GM18951 (cell line): ENCODE measurements at regions not wholly inside any gene's neighbourhood (a gene's known extent, or its start where the extent isn't known, plus 50 kb on each side); places are given as distances from the start of the nearest gene placed in this dataset.

Experiments
- POLR2A ChIP-seq: IDR thresholded peaks from 4 replicates; pipeline ENCODE4 v1.6.1; 2011; ENCODE audit warnings: mild to moderate bottlenecking; ENCODE audit not compliant: insufficient read length, insufficient read depth; ENCODE audit errors: extremely low read depth
- in situ Hi-C: fragments of 300-500 bp; cut with MboI; formaldehyde crosslinking; loops from one replicate; pipeline ENCODE4 v1.12.0; 2022; ENCODE audit warnings: low sequenced_read_pairs, mixed read lengths, inconsistent platforms; ENCODE audit not compliant: unreplicated experiment

- in situ Hi-C loops, result no loop called here
- no peak for TF ChIP-seq POLR2A
Measured at GRCh38 chr15:91528801-91529200, 324.7 kb upstream of the SLCO3A1 start.

DNA sequence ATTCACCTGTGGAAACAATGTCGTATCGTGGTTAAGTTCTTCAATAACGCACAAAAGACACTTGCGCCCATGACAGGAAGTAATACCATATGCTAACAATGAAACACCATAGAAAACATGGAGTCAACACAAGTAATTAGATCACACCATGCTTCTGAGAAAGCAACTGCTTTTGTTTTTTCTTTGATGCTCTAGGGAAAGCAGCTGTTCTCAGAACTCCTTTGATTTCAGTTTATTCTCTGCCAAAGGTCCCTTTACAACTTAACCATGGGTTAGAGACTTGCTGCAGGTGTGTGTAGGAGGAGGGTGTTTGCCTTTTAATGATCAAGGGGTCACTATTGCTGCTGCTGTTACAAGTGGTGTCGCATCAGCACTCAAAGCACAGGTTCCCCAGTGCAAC is 324.0 kb upstream of the SLCO3A1 start:
- in situ Hi-C loops, result no loop called here

DNA sequence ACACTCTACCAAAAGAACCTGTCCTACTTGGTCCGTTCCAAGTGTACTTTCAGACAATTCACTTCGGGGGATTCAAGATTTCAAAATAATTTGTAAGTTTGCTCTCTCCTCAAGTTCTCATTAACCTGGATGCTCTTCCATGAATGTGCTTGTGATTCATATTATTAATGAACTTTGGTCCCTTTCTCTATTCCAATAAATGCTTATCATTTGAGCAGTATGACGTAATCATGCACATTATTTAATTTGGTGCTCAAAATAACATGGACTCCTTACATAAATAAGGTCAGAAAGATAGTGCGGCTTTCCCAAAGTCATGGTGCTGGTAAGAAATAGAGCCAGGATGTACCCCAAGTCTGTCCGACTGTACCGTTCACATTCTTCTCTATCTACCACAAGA is 323.2 kb upstream of the SLCO3A1 start:
- TF ChIP-seq POLR2A, result no peak
- in situ Hi-C loops, result no loop called here

More for the DNA sequence above, 324.0 kb upstream of the SLCO3A1 start:
- no peak for TF ChIP-seq POLR2A

- no peak for TF ChIP-seq POLR2A
- in situ Hi-C loops, result no loop called here
Measured at GRCh38 chr15:91530956-91531582, 322.4 kb upstream of the SLCO3A1 start.

GRCh38 chr15:91534235-91534634 is 319.3 kb upstream of the SLCO3A1 start:
- TF ChIP-seq POLR2A, result no peak
- in situ Hi-C loops, result no loop called here

- in situ Hi-C loops, result no loop called here
- TF ChIP-seq POLR2A, result no peak
Measured at GRCh38 chr15:91534976-91535375, 318.5 kb upstream of the SLCO3A1 start.

GRCh38 chr15:91535856-91536500 is 317.5 kb upstream of the SLCO3A1 start:
- in situ Hi-C loops, result no loop called here
- no peak for TF ChIP-seq POLR2A

DNA sequence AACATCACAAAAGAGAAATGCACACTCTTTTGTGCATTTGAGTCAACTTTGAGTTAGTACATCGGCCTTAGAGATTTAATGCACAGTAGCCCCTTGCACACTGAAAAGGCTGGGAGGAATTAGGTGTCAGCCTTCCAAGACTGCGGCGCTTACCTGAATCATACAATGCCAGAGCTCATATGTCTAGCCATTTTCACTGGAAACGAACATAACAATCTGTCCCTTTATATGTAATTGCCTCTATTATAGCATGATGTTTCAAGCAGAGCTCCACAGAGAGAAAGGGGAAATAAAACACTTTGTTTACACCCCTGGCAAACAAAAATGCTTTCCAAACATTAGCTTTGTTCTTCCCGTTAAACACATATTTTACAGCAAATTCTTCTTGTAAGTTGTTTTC is 315.7 kb upstream of the SLCO3A1 start:
- in situ Hi-C loops, result no loop called here
- TF ChIP-seq POLR2A, result no peak

GRCh38 chr15:91538782-91539181 is 314.7 kb upstream of the SLCO3A1 start:
- no peak for TF ChIP-seq POLR2A
- in situ Hi-C loops, result no loop called here

DNA sequence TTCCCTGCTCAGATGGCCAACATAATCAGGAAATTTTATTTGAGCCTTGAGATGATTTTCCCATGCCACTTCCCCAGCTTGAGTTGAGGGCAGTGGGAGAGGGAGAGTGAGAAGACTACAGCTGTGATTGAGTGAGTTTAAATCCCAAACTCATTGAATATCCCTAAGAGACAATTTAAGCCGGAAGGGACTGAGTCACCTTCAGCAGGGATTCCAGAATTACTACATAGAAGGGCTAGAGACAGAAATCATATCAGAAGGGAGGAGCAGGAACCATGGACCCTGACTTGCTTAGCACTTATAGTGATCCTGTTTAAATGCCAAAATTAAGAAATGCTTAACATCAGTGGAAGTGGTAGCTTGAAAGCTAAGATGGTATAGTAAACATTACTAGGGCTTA is 312.2 kb upstream of the SLCO3A1 start:
- TF ChIP-seq POLR2A, result no peak
- in situ Hi-C loops, result no loop called here

DNA sequence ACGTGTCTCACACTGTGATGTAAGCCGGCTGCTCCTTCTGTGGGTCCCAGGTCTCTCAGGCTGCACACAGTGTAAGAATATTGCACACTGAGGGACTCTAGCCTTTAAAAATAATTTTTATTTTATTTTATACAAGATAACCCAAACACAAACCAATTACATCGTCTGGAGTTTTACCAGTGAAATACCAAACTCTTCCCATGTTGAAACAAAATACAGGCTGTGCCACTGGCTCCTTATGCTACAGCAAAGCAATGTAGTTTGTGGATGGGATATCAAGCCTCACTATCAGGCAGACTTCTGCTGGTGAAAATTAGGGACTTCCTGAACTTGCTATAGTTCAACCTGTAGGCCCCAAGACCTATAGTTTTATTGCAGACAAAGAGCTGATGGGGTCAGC is 311.3 kb upstream of the SLCO3A1 start:
- in situ Hi-C loops, result no loop called here

GRCh38 chr15:91547356-91547755 is 306.2 kb upstream of the SLCO3A1 start:
- no peak for TF ChIP-seq POLR2A
- in situ Hi-C loops, result no loop called here

More for the DNA sequence above, 311.3 kb upstream of the SLCO3A1 start:
- no peak for TF ChIP-seq POLR2A

DNA sequence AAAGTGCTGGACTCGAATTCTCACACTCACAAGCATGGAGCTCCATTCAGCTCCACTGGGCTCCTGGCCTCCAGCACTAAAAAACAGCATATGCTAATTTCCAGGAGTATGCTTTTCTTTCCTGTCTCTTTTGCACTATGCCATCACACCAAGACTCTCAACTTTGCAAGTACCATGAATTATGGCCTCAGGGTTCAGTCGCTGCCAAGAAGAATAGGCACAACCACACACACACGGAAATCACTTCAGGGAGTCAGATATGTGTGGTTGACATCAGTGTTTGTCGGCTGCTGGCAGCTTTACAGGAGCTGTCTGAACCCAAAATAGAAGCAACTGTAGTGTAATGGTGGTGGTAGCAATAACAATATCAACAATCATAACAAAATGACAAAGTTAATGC is 305.0 kb upstream of the SLCO3A1 start:
- in situ Hi-C loops, result no loop called here
- TF ChIP-seq POLR2A, result no peak

GRCh38 chr15:91549581-91549980 is 303.9 kb upstream of the SLCO3A1 start:
- TF ChIP-seq POLR2A, result no peak
- in situ Hi-C loops, result no loop called here
